ENCODE measurements at regions not wholly inside any gene's neighbourhood (a gene's known extent, or its start where the extent isn't known, plus 50 kb on each side); places are given as distances from the start of the nearest gene placed in this dataset.
"Not testable (repeated sequence)": the region's sequence is repeated elsewhere in the genome, so short reads cannot be mapped to it uniquely, and the experiment has no call there.

DNA sequence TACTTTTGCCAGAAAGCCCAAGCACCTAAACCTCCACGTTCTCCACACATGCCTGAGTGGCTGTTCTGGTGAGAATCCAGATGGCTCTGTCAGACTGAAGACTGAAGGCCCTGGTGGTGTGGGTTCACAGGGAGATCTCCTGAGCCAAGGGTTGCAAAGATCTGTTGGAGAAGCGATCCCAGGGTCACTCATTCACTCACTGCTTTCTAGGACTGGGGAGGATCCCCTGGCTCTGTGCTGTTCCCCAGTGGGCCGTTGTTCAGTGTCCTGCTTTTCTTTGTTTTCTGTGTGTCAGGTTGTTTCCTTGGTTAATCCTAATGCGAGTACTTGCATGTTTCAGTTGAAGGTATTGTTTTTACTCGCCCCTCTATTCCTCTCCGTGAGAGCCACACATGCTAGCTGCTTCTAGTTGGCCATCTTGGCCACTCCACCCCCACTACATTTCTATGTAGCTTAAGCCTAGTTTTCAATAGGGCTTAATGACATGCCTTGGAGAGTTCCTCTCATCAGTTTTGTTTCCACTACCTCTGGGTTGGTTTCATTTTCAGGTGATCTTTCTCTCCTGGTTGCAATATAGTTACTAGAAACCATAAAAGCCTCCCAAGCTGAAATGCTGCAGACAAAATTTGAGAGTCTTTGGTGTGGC lies 144.5 kb upstream of the SLC38A2 start:
- peak; percentile 74 for DNase-seq

DNA sequence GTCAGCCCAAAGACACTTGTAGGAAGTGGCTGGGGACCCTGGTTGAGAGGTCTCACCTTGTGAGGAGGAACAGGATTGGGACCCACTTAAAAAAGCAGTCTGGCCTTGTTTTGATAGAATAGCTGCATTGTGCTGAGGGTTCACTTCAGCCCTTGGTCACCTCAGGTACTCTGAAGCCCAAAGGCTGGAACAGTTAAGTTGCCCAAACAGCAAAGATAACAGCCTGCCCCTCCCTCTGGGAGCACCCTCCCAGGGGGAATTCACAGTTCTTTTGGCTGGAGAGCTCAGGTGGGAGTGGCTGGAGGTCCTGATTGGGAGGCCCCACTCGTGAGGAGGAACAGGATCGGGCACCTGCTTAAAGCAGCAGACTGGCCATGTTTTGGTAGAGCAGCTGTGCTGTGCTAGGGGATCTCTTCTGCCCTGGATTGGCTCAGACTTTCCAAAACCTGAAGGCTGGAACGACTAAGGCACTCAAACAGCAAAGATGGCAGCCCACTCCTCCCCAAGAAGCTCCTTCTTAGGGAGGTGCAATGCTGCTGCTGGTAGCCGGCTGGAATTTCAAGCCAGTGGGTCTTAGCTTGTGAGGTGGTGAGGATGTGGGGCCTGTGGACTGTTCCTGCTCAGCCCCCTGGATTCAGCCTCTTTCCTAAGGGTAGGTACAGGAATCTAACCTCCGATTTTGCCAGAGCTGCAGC lies 143.8 kb upstream of the SLC38A2 start:
- no peak for DNase-seq

DNA sequence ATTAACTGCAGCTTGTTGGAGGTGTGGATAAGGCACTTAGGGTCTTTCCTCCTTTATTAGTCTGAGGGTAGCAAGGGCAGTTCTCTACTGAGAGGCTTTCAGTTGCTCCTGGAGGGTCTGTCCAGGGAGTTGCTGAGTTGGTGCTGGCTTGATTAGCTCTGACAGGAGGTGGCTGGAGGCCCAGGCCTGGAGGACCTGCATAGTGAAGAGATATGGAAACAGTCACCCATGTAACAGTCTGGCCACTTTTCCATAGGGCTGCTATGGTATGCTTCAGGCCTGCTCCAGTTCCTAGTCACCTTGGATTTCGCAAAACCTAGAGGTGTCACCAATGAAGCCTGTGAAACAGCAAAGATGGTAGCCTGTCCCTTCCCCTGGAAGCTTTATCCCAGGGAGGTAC lies 143.3 kb upstream of the SLC38A2 start:
- DNase-seq, result no peak

DNA sequence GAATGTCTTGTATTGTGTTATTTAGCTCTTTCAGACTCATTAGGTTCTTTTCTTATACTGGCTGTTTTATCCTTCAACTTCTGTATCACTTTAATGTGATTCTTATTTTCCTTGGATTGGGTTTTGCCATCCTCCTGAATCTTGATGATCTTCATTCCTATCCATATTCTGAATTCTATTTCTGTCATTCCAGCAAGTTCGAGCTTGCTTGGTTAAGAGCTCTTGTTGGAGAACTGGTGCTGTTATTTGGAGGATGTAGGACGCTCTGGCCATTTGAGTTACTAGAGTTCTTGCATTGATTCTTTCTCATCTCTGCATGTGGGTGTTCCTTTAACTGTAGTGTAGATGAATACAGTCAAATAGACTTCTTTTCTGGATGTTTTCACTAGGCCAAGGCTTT lies 142.3 kb upstream of the SLC38A2 start:
- DNase-seq, result no peak

DNA sequence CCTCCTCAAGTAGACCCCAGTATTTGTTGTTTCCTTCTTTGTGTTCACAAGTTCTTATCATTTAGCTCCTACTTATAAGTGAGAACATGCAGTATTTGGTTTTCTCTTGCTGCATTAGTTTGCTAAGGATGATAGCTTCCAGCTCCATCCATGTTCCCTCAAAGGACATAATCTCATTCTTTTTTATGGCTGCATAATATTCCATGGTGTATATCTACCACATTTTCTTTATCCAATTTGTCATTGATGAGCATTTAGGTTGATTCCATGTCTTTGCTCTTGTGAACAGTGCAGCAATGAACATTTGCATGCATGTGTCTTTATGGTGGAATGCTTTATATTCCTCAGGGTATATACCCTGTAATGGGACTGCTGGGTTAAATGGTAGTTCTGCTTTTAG lies 137.7 kb upstream of the SLC38A2 start:
- DNase-seq, result not testable (repeated sequence)

DNA sequence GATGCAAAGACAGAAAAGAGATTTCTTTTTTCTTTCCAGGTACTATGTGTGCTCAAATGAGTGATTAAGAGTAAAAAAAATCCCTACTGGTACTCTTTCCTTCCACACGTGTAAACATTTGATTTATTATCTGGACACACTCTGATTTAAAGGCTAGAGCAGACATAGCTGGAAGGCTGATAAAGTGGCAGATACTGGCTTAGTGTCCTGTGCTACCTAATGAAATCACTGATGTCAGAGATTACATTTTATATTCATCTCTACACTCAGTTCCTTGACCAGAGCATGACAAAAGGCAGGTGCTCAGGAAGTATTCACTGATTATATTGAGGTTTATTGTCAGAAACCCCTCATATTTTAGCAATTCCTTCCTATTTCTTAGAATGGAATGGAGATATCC lies 136.6 kb upstream of the SLC38A2 start:
- no peak for DNase-seq

DNA sequence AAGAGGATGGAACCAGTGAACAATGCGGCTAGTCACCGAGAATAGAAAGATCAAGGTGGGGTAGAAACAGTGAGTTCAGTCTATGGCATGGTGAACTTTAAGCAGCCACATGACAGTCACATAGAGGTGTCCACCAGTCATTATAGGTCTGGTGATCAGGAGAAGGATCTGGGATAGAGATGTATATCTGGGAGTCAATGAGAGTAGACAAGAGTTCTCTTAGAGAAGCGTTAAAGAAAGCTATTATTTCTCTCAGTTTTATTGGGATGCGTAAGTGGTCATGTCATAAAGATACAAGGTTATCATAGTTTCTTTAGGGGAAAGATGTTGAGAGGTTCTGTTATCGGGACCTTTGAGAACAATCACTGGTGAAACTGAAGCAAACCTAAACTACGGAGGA lies 136.1 kb upstream of the SLC38A2 start:
- DNase-seq, result no peak

DNA sequence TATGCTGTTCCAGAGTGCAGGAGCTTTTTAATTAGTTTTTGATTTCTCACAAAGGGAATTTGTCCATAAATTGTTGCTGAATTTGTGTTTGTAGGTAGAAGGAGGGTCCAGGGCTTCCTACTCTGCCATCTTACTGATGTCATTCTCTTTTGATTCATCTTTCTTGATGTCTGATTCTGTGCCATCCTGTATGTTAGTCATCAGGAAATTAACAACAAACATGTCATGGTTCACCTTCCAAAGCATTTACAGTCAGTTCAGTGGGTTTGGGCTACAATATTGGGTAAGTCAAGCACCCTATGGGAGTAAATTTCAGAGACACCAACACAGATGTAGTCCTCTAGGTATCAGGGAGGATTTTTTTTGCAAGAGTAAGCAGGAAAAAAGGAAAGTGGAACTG lies 135.2 kb upstream of the SLC38A2 start:
- DNase-seq, result no peak

DNA sequence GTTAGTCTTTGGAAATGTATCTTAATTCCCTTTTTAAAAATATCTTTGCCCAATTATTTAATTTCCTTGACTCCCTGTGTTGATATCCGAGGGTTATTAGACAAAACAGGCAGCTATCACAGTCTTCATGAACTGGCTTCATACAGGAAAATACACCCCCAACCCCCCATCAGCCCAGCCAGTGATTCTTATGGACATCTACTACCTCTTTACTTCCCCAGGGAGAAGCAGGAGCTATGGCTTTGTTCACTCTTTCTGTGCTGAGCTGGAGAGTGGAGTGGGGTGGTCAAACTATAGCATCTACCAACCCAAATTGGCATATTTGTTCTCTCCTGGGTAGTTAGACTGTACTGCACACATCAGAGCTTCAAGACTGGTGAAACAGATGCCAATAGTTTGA lies 134.4 kb upstream of the SLC38A2 start:
- no peak for DNase-seq

DNA sequence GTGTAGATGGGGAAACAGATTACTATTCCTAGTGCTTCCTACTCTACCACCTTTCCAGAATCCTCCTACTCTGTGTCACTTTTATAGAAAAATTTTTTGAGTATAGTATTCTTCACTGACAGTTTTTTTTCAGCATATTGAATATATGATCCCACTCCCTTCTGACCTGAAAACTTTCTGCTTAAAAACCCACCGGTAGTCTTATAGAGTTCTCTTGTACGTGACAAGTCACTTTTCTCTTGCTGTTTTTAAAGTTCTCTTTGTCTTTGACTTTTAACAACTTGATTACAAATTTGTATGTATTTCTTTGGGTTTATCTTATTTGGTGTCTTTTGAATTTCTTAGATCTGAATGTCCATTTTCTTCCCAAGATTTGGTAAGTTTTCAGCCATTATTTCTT lies 133.6 kb upstream of the SLC38A2 start:
- DNase-seq, result no peak

DNA sequence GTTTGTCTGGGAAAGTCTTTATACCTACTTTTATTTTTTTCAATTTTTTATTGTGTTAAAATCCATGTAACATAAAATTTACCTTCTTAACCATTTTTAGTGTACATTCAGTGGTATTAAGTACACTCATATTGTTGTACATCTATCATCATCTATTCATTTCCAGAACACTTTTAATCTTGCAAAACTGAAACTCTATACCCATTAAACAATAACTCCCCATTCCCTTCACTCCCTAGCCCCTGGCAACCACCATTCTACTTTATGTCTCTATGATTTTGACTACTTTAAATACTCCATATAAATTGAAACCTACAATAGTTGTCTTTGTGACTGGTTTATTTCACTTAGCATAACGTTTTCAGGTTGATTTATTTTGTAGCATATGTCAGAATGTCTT lies 131.9 kb upstream of the SLC38A2 start:
- no peak for DNase-seq

DNA sequence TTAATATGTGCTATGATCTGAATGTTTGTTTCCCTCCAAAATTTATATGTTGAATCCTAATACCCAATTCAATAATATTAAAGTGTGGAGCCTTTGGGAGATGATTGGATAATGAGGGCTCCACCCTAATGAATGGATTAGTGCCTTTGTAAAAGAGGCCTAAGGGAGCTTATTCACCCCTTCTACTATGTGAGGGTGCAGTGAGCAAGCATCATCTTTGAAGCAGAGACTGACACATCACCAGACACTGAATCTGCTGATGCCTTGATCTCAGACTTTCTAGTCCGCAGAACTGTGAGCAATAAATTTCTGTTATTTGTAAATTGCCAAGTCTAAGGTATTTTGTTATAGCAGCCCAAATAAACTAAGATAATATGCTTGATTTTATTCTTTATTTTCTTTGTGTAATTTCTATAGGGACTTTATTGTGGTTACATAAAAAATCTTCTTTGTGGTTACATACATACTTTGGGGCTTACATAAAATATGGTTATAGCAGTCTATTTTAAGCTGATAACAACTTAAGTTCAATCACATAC lies 131.1 kb upstream of the SLC38A2 start:
- DNase-seq, result no peak

DNA sequence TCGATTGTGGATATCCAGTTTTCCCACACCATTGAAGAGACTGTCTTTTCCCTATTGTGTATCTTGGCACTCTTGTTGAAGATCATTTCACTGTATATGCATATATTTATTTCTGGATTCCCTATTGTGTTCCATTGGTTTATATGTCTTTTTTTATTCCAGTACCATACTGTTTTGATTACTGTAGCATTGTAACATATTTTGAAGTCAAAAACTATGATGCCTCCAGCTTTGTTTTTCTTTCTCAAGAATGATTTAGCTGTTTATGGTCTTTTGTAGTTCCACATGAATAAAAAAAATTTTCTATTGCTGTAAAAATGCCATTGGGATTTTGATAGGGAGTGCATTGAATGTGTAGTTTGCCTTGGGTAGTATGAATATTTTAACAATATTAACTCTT lies 128.1 kb upstream of the SLC38A2 start:
- DNase-seq, result no peak

DNA sequence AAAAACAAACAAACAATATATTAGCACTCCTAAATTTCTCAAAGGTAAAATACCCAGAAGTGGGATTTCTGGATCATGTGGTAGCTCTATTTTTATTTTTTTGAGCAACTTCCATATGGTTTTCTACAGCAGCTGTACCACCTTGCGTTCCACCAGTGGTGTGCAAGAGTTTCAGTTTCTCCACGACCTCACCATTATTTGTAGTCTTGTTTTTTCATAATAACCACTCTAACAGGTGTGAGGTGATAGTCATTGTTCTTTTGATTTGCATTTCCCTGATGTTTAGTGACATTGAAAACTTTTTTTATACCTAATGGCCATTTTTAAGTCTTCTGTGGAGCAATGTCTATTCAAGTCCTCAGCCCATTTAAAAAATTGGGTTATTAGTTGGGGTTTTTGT lies 127.3 kb upstream of the SLC38A2 start:
- peak; percentile 47 for DNase-seq

DNA sequence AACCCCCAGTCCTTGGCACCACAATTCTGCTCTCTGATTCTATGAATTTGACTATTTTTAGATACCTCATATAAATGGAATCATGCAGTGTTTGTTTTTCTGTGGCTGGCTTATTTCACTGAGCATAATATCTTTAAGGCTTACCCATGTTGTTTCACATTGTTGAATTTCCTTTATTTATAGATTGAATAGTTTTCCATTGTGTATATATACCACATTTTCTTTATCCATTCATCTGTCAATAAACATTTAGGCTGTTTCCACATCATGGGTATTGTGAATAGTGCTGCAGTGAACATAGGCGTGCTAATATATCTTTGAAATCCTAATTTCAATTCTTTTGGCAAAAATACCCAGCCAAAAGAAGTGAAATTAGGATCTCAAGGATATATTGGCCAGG lies 126.7 kb upstream of the SLC38A2 start:
- no peak for DNase-seq

DNA sequence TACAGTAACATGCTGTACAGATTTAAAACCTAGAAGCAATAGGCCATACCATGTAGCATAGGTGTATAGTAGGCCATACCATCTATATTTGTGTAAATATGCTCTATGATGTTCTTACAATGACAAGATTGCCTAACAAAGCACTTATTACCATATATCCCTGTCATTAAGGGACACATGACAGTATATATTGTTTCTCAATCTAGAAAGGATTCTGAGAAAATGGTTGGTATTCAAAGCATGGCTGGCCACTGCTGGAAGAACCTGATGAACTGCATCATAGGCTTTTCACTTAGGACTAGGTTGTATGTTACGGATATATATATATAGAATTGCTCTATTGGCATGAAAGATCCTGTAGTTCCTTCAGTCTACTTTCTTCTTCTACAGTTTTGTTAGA lies 125.2 kb upstream of the SLC38A2 start:
- DNase-seq, result no peak

DNA sequence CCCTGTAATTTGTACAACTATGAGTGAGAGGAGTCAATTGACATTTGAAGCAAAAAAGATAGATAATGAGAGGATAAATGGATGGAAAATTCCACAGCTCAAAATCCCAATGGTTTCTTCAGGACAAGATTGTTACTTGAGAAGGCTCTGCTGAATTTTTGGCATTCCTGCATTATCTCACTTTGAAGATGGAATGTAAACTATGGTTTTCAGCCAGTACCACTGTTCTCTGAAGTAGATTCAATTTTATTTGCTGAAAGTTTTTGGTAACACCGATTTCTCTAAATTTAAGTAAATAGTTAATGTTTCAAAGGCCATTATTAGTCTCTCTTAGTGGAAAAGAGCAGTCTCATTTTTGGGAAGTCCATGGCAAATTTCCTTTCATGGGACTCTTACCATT lies 121.9 kb upstream of the SLC38A2 start:
- DNase-seq, result no peak

DNA sequence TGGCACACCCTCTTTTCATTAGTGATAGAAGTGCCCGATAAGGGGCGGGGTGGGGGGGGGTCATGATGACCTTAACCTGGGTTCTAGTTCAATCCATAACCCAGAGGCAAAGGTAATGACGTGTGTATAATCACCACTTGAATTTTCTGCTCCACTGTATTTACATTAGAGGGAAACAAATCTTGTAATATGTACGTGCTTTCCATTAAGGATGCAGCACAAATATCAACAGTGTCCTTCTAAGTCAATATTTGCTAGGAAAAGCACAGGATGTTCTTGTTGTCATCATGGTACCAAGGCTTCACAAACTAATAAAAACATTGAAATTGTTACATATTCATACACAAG lies 121.2 kb upstream of the SLC38A2 start:
- DNase-seq, result no peak

DNA sequence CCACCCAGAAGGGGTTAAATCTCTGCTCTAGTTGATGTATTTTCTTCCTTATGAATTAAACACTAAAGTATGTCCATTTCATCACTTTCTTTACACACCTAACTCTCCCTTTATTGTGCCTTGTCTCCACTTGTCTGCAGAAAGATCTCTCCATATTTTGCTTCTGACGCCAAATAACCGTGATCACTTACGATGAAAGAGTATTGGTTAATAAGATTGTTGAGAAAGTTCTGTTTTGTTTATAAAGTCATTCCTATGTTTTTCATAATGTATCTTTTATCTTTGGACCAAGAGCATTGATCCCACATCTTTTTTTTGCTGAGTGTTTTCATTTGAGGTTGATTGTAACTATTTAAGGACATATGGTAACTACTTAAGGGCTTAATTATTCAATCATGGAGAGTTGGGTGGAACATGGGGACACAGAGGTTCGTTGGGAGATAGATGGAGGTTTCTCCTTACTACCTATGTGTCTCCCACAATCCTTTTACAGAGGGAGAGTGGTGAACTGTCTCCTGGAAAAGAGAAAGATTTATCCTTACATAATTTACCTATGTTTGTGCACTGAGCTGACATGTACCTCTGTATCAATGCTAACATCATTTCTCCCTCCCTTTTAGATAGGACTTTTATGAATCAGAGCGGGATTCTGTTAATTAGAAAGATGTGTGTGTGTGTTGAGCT lies 120.7 kb upstream of the SLC38A2 start:
- DNase-seq, result no peak

DNA sequence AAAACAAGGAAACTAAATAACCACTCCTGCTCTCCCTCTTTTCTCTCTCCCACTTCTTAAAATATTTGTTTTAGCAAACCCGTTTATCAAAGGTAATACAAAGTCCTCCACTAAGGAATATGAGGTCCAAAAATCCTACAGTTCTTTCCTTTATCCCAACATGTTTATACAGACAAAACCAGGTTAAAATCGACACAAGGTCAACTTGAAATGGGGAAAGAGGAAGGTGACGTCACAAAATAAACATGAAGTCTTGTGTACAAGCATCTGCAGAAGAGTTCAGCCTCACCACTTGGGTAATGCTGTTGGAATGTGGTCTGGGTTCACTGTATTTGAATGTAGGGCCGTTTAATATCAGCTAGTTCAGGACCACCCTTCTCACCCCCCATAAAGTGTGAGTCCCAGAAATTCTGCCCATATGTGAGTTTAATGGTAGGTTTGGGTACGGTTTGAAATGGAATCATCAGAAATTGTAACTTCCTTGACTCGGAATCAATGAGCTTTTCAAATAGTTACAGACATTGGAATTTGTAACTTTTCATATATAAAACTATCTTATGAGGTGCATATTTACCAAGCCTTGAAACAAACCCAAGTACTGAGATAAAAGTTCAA lies 120.0 kb upstream of the SLC38A2 start:
- no peak for DNase-seq

DNA sequence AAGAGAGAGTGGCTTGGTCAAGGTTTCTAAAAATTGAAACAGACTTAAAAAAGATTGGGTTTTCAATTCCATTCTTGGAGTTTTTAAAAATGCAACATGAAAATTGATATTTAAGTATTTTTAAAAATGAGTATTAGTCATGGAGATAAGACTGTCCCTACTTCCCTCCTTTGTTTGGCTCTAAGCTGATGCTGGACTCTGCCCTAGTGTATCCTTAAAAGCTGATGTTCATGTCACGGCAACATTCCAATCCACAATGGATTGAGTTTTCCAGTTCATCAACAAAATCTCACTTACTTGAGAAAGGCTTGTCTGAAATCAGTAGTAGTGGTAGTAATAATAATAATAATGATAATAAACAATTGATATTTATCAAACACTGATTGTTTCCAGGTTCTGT lies 119.0 kb upstream of the SLC38A2 start:
- DNase-seq, result no peak

DNA sequence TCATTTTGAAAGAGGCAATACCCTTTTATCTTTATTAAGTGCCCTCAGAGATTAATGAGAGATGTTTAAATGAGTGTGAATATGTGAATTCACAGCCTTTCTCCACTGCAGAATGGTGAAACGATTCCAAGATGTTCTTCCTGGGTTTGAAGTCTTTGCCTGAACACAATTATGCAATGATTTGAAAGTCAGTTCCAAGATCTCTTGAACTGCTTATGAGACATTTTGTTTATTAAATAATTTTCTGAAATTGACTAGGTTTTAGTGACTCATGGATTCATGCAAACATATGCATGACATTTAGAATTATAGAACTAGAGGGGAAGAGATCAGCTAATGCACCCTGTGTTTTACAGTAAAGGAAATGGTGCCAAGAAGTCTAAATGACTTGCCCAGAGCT lies 118.1 kb upstream of the SLC38A2 start:
- no peak for DNase-seq

DNA sequence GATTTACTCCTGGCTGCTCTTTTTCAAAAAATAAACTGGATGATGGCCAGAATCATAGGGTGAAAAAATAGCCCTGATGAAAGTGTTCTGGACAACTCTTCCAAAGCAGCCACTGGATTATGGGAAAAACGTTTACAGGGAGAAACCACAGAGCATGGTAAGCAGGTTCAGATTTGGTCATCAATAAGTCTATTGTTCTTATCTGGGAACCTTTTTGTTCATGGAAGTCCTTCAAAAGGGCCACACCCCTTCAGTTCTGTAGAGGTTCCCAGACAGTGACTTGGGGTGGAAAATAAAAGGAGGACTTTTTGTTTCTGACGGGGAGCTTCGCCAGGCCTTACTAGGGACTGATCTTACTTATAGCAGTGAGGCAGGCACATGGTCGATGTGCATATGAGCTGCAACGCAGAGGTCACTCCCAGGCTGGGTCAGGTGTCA lies 117.4 kb upstream of the SLC38A2 start:
- DNase-seq, result no peak

All from RPMI8226 (cell line).